ENCODE measurements at regions not wholly inside any gene's neighbourhood (a gene's known extent, or its start where the extent isn't known, plus 50 kb on each side); places are given as distances from the start of the nearest gene placed in this dataset.
"Not testable (repeated sequence)": the region's sequence is repeated elsewhere in the genome, so short reads cannot be mapped to it uniquely, and the experiment has no call there.

GRCh38 chr4:34422472-34423175 is 1821.7 kb downstream of the ARAP2 start:
- TF ChIP-seq CTCF (IDR thresholded peaks at IDR 0.05), result peak; percentile 61
- Mint-ChIP-seq H3K27me3 (ENCODE audit: unreplicated experiment) (no peaks in the 10 kb centered on the region), H3K4me3 (ENCODE audit: unreplicated experiment) (no peak overlapping the region), H3K36me3 (ENCODE audit: unreplicated experiment) (no peaks in the 10 kb centered on the region), H3K27ac (ENCODE audit: unreplicated experiment) (no peak overlapping the region), H3K9me3 (ENCODE audit: unreplicated experiment) (no peaks in the 10 kb centered on the region), H3K4me1 (ENCODE audit: unreplicated experiment) (peaks cover 11% of the 10 kb centered on the region)
- DNase-seq (ENCODE audit: extremely low spot score, unreplicated experiment), result no peak

- no peak for DNase-seq (ENCODE audit: extremely low spot score, unreplicated experiment)
- no peak for TF ChIP-seq CTCF (IDR thresholded peaks at IDR 0.05)
- no peak overlapping the region for H3K4me3 Mint-ChIP-seq (ENCODE audit: unreplicated experiment)
- H3K36me3 Mint-ChIP-seq (ENCODE audit: unreplicated experiment), result no peaks in the 10 kb centered on the region
- peak overlapping the region; percentile 80 for H3K27ac Mint-ChIP-seq (ENCODE audit: unreplicated experiment)
- H3K27me3 Mint-ChIP-seq (ENCODE audit: unreplicated experiment), result no peaks in the 10 kb centered on the region
- peaks cover 4% of the 10 kb centered on the region for H3K9me3 Mint-ChIP-seq (ENCODE audit: unreplicated experiment)
- H3K4me1 Mint-ChIP-seq (ENCODE audit: unreplicated experiment), result peaks cover 20% of the 10 kb centered on the region
These were observed 1811.6 kb downstream of the ARAP2 start for GRCh38 chr4:34432706-34433105.

GRCh38 chr4:34434377-34434776 is 1809.9 kb downstream of the ARAP2 start:
- not testable (repeated sequence) for H3K4me3 Mint-ChIP-seq (ENCODE audit: unreplicated experiment); H3K27ac Mint-ChIP-seq (ENCODE audit: unreplicated experiment); DNase-seq (ENCODE audit: extremely low spot score, unreplicated experiment); H3K27me3 Mint-ChIP-seq (ENCODE audit: unreplicated experiment); H3K36me3 Mint-ChIP-seq (ENCODE audit: unreplicated experiment); H3K9me3 Mint-ChIP-seq (ENCODE audit: unreplicated experiment)
- H3K4me1 Mint-ChIP-seq (ENCODE audit: unreplicated experiment), result peaks cover 20% of the 10 kb centered on the region

- no peak for DNase-seq (ENCODE audit: extremely low spot score, unreplicated experiment)
- Mint-ChIP-seq H3K9me3 (ENCODE audit: unreplicated experiment) (peaks cover 17% of the 10 kb centered on the region), H3K36me3 (ENCODE audit: unreplicated experiment) (peaks cover 7% of the 10 kb centered on the region), H3K27ac (ENCODE audit: unreplicated experiment) (no peak overlapping the region), H3K4me1 (ENCODE audit: unreplicated experiment) (peaks cover 6% of the 10 kb centered on the region), H3K4me3 (ENCODE audit: unreplicated experiment) (no peak overlapping the region), H3K27me3 (ENCODE audit: unreplicated experiment) (no peaks in the 10 kb centered on the region)
- no peak for TF ChIP-seq CTCF (IDR thresholded peaks at IDR 0.05)
These were observed 1780.1 kb downstream of the ARAP2 start for GRCh38 chr4:34464196-34464595.

- Mint-ChIP-seq H3K9me3 (ENCODE audit: unreplicated experiment) (peaks cover 12% of the 10 kb centered on the region), H3K4me3 (ENCODE audit: unreplicated experiment) (no peak overlapping the region), H3K4me1 (ENCODE audit: unreplicated experiment) (peaks cover 8% of the 10 kb centered on the region), H3K27me3 (ENCODE audit: unreplicated experiment) (no peaks in the 10 kb centered on the region), H3K36me3 (ENCODE audit: unreplicated experiment) (peaks cover 7% of the 10 kb centered on the region), H3K27ac (ENCODE audit: unreplicated experiment) (peak overlapping the region; percentile 59)
- no peak for DNase-seq (ENCODE audit: extremely low spot score, unreplicated experiment)
- TF ChIP-seq CTCF (IDR thresholded peaks at IDR 0.05), result no peak
These were observed 1777.9 kb downstream of the ARAP2 start for GRCh38 chr4:34466411-34466810.
